Gastroesophageal sphincter (tissue), 3 donors: ENCODE measurements at regions not wholly inside any gene's neighbourhood (a gene's known extent, or its start where the extent isn't known, plus 50 kb on each side); places are given as distances from the start of the nearest gene placed in this dataset.

Source experiments
- EP300 ChIP-seq: sonication (generic); formaldehyde crosslinking; IDR thresholded peaks from one replicate; pipeline ENCODE4 v1.6.1; 2017; ENCODE audit warnings: antibody characterized with exemption, mild to moderate bottlenecking
- POLR2A ChIP-seq, 2 donors: fragments of 450-650 bp; IDR thresholded peaks; one replicate each; pipeline ENCODE4 v1.6.1; 2017; ENCODE audit warnings: antibody characterized with exemption in 2 of 2, mild to moderate bottlenecking in 2 of 2, moderate library complexity in 1 of 2
- TF ChIP-seq, protein P1 (sequence below), 4 experiments: fragments of 200-600 bp in 2 of 4; fragments of 450-650 bp in 2 of 4; sonication (generic) in 1 of 4; IDR thresholded peaks; one replicate each; pipeline ENCODE4 v1.5.1; 2017 to 2019; ENCODE audit warnings: antibody characterized with exemption in 4 of 4, mild to moderate bottlenecking in 2 of 4, moderate library complexity in 2 of 4

DNA sequence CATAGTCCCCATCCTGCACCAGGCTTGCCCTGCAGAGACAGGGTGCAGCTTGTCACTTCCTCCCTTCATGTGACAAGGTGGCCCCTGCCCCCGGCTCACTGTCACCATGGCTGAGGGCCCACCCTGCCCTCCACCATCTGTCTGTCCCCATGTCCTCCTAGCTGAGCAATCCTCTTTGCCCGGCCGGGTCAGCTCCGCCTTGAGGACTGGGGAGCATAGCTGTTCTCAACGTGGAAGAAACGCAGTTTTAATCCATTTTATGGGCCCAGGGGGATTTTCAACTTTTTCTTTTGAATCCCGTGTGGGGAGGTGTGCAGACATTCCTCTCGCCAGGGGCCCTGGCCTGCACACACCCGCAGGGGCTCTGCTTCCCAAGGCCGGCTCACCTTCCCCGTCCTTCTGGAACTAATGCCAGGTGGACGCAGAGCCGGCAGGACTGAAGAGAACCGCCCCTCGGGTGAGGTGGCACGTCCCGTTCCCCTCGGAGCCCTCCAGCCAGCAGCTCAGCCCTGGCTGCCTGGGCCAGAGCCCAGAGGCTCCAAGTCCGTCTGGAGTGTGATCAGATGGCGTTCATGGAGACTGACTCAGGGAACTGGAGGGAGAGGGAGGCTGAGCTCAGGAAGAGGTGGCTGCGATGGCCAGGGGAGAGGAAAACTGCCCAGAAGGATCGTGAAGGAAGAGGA, 1108.7 kb downstream of the BRD1 start:
- TF ChIP-seq, protein P1, sequence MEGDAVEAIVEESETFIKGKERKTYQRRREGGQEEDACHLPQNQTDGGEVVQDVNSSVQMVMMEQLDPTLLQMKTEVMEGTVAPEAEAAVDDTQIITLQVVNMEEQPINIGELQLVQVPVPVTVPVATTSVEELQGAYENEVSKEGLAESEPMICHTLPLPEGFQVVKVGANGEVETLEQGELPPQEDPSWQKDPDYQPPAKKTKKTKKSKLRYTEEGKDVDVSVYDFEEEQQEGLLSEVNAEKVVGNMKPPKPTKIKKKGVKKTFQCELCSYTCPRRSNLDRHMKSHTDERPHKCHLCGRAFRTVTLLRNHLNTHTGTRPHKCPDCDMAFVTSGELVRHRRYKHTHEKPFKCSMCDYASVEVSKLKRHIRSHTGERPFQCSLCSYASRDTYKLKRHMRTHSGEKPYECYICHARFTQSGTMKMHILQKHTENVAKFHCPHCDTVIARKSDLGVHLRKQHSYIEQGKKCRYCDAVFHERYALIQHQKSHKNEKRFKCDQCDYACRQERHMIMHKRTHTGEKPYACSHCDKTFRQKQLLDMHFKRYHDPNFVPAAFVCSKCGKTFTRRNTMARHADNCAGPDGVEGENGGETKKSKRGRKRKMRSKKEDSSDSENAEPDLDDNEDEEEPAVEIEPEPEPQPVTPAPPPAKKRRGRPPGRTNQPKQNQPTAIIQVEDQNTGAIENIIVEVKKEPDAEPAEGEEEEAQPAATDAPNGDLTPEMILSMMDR (IDR thresholded peaks at IDR 0.05) = no peak
- TF ChIP-seq POLR2A (IDR thresholded peaks at IDR 0.05) (no peak), EP300 (no peak)
